ENCODE measurements at regions not wholly inside any gene's neighbourhood (a gene's known extent, or its start where the extent isn't known, plus 50 kb on each side); places are given as distances from the start of the nearest gene placed in this dataset.
"Not testable (repeated sequence)": the region's sequence is repeated elsewhere in the genome, so short reads cannot be mapped to it uniquely, and the experiment has no call there.

GRCh38 chr5:15021266-15022046 is 149.9 kb upstream of the ANKH start:
- no peak for DNase-seq (ENCODE audit: low read depth)

- DNase-seq (ENCODE audit: low read depth), result no peak
Measured at GRCh38 chr5:15020736-15021135, 149.2 kb upstream of the ANKH start.

GRCh38 chr5:15014809-15015208 is 143.2 kb upstream of the ANKH start:
- no peak for DNase-seq (ENCODE audit: low read depth)

- DNase-seq (ENCODE audit: low read depth), result no peak
Measured at GRCh38 chr5:15013654-15014463, 142.3 kb upstream of the ANKH start.

GRCh38 chr5:15012061-15012460 is 140.5 kb upstream of the ANKH start:
- no peak for DNase-seq (ENCODE audit: low read depth)

- DNase-seq (ENCODE audit: low read depth), result no peak
Measured at GRCh38 chr5:15010936-15011335, 139.4 kb upstream of the ANKH start.

- DNase-seq (ENCODE audit: low read depth), result no peak
Measured at GRCh38 chr5:15009420-15009819, 137.8 kb upstream of the ANKH start.

GRCh38 chr5:15008921-15009320 is 137.3 kb upstream of the ANKH start:
- DNase-seq (ENCODE audit: low read depth), result no peak

GRCh38 chr5:15008476-15008875 is 136.9 kb upstream of the ANKH start:
- DNase-seq (ENCODE audit: low read depth), result no peak

GRCh38 chr5:15007646-15008045 is 136.1 kb upstream of the ANKH start:
- no peak for DNase-seq (ENCODE audit: low read depth)

- DNase-seq (ENCODE audit: low read depth), result no peak
Measured at GRCh38 chr5:15004506-15004905, 132.9 kb upstream of the ANKH start.

- DNase-seq (ENCODE audit: low read depth), result peak; percentile 21
Measured at GRCh38 chr5:15003511-15003920, 131.9 kb upstream of the ANKH start.

- no peak for DNase-seq (ENCODE audit: low read depth)
Measured at GRCh38 chr5:15002791-15003190, 131.2 kb upstream of the ANKH start.

- no peak for DNase-seq (ENCODE audit: low read depth)
Measured at GRCh38 chr5:15002173-15002572, 130.6 kb upstream of the ANKH start.

GRCh38 chr5:15001517-15001916 is 129.9 kb upstream of the ANKH start:
- DNase-seq (ENCODE audit: low read depth), result no peak

GRCh38 chr5:14998491-14998890 is 126.9 kb upstream of the ANKH start:
- no peak for DNase-seq (ENCODE audit: low read depth)

GRCh38 chr5:14996997-14997396 is 125.4 kb upstream of the ANKH start:
- no peak for DNase-seq (ENCODE audit: low read depth)

GRCh38 chr5:14995229-14995628 is 123.7 kb upstream of the ANKH start:
- DNase-seq (ENCODE audit: low read depth), result no peak

GRCh38 chr5:14993459-14994133 is 122.0 kb upstream of the ANKH start:
- not testable (repeated sequence) for DNase-seq (ENCODE audit: low read depth)

GRCh38 chr5:14992751-14993458 is 121.3 kb upstream of the ANKH start:
- DNase-seq (ENCODE audit: low read depth), result peak; percentile 64

- DNase-seq (ENCODE audit: low read depth), result no peak
Measured at GRCh38 chr5:14988223-14988622, 116.6 kb upstream of the ANKH start.

- DNase-seq (ENCODE audit: low read depth), result no peak
Measured at GRCh38 chr5:14986413-14986812, 114.8 kb upstream of the ANKH start.
